HG03457 (cell line): ENCODE measurements at regions not wholly inside any gene's neighbourhood (a gene's known extent, or its start where the extent isn't known, plus 50 kb on each side); places are given as distances from the start of the nearest gene placed in this dataset.

Source experiments
- ATAC-seq: cut with Tn5 transposase; IDR thresholded peaks from one replicate; pipeline ENCODE4 v1.9.1; 2021; ENCODE audit warnings: moderate number of reproducible peaks; ENCODE audit not compliant: unreplicated experiment

DNA sequence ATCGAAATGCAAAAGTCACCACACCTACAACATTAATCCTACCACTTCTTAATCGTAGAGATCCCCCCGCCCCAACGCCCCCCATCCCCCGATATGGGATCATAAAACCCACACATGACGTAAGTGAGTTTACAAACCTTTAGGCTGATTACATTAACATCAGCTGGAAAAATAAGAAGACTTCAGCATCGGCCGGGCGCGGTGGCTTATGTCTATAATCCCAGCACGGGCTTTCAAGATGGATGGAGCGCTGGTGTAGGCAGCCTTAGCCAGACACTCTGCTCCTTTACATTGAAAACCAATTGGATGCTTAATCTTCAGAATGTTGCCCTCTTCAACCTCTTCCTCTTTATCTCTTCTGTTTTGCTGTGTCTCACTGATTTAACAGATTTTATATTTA lies 1376.0 kb downstream of the MAT2B start:
- no peak for ATAC-seq

DNA sequence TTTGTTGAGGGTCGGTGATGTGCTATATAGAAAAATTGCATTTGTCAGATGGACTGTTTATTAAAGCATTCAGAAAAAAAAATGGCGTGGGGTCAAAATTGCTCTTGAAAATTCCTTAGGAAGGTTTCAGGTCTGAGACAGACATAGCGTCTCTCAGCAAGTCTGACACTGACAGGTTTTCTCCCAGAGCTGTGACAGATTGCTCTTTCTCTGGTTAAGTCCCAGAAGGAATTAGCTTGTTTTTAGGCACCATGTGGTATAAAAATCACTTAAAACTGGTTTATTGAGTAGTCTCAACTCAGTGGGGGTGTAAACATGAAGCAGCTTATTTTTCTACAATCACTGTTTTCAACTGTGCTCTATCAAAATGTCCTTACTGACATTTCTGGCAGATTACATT lies 1379.8 kb downstream of the MAT2B start:
- no peak for ATAC-seq

DNA sequence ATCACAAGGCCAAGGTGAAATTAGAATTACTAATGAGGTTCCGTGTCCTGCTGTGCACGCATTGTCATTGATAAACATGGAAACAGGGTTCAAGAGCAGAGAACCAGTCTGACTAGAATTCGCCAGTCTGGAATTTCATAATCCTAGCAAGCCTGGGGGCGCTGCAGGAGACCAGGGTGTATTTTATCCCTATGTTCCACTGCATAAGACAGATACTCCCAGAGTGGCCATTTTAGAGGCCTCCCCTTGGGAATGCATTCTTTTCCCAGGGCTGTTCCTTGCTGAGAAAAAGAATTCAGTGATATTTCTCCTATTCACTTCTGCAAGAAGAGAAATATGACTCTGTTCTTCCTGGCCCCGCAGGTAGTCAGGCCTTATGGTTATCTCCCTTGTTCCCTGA lies 1387.7 kb downstream of the MAT2B start:
- ATAC-seq: no peak

DNA sequence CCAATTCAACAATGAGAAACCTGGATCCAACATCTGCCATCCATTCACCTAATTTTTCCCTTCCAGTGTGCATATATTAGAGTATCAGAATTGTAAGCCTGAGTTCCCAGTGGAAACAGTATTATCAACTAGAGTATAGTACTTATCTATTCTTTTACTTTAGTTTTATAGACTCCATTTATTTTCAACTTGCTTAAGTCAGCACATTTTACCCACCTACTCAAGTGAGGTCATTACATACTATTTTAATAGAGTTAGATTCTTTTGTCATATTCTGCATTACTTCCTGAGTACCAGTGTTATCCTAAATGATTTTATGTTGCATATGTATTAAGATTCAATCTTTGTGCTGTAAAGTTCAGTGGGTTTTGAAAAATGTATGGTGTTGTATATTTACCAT lies 1393.3 kb downstream of the MAT2B start:
- ATAC-seq: no peak

DNA sequence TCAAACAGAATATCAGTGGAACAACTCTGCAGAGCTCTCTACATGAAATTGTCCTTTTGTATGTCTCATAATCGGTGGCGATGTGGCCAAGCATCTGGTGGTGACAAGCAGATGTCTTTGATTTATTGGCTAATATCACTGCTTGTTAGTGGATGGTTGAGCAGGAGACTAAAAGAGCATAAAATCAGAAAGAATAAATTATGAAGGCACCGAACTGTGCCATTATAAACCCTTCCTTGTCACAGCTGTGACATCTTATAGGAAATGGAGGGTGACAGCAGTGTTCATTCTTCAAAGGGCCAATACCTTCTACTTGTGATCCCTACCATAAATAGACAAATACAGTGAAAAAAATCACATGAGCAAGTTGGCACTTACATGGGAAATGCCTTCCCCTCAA lies 1404.3 kb downstream of the MAT2B start:
- no peak for ATAC-seq

DNA sequence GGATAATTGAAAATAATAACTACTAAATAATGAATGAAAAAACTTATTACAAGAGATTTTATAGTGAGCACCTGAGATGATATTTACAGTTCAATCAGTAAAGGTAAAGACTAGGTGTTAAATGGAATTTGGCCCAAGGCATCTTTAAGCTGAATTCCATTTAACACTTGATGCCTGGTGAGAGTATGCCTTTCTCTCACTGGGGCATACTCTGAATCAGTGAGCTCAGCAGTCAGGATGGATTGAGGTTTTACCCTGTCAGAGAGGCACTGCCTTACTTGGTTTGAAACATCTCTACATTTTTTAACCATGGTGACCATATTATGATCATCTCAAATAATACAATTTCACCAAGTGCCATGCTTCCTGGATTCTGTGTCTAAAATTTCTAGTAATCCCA lies 1416.3 kb downstream of the MAT2B start:
- no peak for ATAC-seq

DNA sequence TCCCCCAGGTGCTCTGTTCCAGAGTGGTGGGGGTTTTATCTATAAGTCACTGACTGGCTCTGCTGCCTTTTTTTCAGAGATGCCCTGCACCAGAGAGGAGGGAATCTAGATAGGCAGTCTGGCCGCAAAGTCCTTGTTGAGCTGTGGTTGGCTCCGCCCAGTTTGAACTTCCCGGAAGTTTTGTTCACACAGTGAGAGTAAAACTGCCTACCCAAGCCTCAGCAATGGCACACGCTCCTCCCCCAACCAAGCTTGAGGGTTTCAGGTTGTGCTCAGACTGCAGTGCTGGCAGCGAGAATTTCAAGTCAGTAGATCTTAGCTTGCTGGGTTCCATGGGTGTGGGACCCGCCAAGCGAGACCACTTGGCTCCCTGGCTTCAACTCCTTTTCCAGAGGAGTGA lies 1428.6 kb downstream of the MAT2B start:
- no peak for ATAC-seq

DNA sequence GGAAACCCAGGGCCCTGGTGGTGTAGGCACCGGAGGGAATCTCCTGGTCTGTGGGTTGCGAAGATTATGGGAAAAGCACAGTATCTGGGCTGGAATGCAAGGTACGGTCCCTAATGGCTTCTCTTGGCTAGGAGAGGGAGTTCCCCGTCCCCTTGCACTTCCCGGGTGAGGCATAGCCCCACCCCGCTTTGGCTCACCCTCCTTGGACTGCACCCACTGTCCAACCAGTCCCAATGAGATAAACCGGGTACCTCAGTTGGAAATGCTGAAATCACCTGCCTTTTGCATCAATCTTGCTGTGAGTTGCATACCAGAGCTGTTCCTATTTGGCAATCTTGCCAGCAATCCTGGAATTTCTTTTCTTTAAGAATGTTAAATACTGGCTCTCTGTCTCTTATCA lies 1429.1 kb downstream of the MAT2B start:
- ATAC-seq: no peak

DNA sequence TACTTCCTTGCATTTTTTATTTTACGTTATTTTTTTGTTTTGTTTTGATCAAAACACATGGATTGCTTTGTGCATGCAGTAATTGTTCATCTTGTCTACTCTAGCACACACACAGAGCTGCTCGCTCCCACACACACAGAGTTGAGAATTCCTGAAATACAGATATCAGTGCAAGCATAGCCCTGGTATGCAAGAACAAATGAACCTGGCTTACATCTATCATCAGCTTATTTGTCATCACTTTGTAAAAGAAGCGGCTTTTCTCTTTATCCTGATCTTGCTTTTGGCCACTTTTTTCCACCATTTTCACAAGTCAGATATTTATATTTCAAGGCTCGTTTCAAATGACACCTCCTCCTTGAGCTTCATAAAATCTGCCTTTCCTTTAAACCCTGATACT lies 1435.7 kb downstream of the MAT2B start:
- ATAC-seq: no peak

DNA sequence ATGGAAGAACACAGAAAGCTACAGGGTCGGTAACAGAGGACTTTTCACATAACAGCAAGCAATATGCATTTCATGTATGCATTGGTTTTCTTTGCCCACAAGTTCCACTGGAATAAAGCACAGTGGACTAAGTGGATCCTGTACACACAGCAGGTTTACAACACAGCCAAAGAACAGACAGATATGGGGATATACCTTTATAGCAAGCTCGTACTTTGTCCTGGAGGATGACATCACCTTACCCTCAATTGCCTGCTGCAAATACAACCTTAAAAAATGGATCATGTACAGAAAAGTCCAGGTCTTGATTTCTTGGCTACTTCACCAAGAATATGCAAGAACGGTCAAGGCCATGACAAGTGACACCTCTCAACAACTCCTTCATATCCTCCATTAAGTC lies 1445.5 kb downstream of the MAT2B start:
- no peak for ATAC-seq

DNA sequence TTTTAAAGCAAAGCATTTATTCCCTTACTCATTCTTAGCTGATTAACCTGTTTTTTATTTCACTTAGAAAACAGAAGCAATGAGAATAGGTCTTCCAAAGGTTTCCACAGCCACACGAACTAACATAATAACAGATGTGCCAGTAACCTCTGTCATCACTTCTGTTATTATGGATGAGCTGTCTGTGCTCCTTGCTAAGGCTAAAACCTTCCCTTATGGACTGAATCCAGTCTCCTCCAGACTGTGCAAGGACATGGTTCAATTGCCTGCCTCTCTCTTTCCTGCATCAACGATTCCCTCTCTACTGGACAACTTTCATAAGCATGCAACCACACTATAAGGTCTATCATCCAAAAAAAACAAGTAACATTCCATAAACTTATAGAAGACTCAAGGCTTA lies 1446.2 kb downstream of the MAT2B start:
- no peak for ATAC-seq

DNA sequence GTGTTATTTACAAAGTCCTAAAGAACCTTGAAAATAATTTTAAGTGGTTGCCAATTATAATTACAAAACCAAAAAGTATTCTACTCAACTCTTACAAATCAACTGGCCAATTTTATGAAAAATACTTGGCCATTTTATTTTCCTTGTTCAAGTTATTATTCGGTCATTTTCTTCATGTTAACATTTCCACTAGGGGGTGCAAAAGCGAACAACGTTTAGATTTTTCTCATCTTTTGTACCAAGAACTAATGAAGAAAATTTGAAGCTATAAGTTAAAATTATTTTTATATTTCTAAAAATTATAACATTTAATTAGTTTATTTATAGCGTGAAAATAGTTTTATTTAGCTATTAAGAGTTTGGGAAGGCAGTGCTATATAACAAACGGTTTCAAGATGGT lies 1453.3 kb downstream of the MAT2B start:
- no peak for ATAC-seq

DNA sequence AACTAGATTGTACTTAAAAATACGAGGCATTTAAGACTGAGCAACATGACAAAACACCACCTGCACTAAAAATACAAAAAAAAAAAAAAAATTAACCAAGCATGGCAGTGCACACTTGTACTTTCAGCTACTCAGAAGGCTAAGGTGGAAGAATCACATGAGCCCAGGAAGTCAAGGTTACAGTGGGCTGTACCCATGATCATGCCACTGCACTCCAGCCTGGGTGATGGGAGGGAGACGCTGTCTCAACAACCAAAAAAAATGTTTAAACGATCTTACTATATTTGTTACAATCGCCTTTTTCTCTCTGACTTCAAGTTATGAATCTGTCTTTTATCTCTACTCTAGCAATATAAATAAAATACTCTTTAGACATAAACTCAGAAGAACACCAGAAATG lies 1454.3 kb downstream of the MAT2B start:
- ATAC-seq: no peak

DNA sequence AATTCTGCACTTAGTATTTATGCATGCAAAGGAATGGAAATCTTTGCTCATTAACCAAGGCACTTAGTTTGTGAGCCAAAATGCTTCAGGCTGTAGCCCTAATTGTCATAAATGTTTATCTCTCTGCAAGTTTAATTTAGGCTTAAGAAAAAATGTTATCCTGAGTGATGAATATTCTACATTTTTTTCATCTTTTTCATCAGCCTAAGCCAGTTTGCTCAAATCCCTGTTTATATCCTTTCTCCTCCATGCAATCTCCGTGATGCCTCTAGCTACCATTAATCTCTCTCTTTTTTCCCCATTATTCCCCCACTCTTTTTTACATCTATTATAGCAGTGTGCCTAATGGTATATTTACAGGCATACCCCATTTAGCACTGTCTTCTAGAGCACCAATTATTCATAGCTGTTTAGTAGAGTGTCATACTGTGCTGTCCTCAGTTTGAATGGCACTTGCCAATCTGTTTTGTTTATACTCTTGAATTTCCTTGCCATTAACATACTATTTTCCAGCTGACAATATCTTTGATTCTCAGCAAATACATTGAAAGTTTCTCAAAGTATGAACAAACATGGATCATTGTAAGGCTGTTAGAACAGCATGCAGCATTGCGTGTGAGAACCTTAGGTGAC lies 1457.0 kb downstream of the MAT2B start:
- ATAC-seq: no peak

DNA sequence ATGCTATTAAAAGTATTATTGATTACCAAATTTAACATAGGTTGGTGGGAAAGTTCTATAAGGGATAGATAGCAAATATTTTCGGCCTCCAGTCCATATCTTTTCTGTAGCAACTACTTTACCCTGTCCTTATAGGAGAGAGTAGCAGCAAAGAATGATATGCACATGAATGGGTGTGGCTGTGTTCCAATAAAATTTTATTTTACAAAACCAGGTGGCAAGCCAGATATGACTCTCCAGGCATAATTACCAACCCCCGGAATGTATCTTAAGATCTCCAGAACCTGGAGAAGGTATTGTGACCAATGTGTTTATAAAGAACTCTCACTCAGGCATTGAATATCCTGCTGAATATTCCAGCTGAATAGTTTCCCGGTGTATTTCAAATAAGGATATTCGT lies 1461.2 kb downstream of the MAT2B start:
- no peak for ATAC-seq

DNA sequence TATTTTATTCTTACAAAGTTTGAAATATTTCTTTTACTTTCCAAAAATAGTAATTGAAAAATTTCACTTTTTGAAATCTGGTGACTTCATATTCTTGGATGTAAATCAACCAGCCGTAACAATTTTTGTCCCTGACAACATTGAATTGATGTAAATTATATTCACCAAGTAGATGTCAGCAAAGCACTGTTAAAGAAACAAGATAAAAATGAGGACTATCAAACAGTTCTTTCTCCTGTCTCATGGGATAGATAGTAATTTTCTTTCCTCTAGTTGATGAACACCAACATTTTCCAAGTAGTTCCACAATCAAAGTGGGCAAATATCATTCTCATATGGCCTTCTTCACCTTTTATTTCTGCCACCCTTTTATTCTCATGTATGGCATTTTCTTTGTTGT lies 1461.9 kb downstream of the MAT2B start:
- ATAC-seq: no peak

DNA sequence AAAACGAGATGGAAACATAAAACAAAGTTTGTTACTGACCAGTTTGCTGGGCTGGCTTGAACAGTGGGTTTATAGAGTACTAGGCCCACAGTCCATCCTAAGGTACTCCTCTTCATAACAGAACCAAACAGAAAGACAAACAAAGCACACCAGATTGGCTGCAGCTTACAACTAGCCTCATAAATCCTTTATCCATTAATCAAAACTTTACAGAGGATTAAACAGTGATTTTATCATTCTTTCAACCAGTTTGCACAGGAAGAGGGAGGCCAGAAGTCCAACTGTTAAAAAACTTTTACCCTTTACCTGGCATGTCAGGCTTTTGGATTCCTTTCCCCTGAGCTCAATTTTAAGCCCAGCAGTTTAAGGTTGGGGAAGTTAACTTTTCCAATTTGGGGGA lies 1467.6 kb downstream of the MAT2B start:
- no peak for ATAC-seq

DNA sequence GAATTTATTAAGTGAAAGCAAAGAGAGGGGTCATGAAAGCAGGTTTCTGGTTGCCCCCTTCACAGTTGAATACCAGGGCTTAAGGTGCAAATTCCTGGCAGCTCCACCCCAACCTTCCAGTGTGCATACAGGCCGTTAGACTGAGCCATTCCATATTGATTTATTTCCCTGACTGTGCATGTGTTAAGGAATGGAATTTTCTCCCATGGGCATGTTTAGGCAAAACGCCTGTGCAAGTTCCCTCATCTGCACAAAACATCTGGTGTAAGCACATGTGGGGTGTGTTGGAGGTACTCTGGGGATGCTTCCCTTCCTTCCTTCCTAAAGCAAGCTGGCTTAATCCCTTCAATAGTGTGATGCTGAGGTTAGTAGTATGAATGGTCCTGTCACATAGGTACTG lies 1470.6 kb downstream of the MAT2B start:
- no peak for ATAC-seq

DNA sequence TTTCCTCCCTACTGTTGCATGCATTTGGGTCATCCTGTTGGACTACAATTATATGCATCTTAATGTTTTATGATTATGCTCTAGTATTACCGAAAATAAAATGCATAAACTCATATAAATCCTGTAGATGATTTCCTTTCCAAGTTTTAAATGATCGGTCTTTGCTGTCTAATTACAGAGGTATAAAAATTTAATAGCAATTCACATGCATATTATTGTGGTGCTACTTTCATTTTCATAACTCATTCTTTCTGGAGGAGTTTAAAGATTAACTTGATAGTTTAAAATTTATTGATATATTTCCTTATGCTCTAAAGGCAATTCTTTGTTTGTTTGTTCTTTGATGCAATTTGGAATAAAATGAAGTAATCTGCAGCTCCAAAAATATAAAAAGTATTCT lies 1475.1 kb downstream of the MAT2B start:
- ATAC-seq: no peak

DNA sequence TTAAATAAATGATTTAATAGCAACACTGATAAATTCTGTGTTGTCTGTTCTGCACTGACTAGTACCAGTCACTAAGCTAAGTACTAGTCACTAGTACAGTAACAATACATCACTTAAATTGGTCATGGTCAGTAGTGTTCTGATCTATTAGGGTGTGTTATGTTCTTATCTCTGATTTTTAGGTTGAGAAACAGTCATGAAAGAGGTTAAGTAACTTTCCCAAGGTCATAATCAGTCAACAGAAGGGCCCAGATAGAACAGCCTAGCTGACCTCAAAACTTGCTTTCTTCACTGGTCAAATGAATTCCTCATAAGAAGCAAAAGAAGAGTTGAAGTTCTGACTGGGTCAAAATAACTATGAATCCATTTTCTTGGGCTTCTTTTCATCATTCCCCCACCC lies 1492.7 kb downstream of the MAT2B start:
- ATAC-seq: no peak

DNA sequence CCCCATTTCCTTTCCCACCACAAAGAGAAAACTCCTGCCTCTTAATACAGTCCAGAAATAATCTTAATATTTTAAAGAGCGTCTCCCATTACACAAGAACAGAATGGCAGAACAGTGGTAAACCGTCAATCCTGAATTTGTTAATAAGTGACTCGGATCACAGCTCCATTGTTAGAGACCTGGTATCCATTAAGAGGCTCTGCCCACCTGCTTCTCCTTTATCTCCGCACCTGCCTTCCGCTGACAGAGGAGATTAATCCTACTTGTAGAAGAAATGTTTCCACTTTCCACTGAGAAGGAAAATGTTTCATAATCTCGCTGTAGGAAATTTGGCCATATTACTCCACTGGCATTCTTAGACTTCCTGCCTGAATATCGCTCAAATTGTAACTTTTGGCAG lies 1493.2 kb downstream of the MAT2B start:
- no peak for ATAC-seq

DNA sequence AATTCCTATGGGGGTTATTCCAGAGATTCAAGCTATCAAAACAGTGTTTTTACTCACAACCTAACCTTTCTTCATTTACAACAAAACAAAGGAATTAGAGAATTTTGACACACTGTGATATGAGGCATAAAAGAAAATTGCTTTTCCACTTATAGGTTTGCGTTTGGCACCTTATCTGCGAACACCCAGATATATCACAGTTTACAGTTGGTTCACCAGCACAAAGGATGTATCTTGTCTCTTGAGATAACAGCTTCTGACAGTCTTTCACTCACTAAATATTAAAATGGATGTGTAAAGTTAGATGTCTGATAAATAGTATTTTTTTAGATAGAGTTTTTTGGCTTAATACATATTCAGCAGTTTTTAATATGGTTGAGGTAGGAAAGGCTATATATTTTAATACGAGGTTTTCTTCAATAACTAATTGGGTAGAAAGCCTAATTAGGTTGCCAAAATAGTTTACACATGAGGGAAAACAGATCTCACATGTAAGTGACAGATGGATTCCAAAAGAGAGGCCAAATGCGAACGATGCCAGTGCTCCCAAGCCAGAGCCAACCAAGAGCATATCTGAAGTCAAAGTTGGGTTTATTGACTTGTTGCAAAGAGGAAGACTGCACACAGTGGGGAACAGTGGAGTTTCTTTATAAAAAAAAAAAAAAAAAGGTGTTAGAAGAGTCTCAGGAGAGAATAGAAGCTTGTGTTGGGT lies 1495.2 kb downstream of the MAT2B start:
- no peak for ATAC-seq

DNA sequence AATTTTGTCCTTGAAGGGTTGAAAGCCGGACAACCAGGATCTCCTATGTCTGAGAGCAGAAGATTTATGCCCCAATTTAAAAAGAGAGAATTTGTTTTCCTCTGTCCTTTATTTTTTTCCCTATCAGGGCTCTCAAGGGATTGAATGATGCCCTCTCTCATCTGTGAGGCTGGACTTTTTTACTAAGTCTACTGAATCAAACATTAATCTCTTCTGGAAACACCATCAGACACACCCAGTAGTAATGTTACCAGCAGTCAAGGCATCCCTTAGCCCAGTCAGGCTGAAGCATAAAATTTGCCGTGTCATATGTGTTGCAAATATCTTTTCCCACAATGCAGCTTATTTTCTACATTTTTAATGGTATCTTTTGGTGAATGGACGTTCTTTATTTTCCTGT lies 1497.9 kb downstream of the MAT2B start:
- no peak for ATAC-seq
